A204.1 (cell line): ENCODE measurements at regions not wholly inside any gene's neighbourhood (a gene's known extent, or its start where the extent isn't known, plus 50 kb on each side); places are given as distances from the start of the nearest gene placed in this dataset.

Experiments used
- FAIRE-seq: peaks from 2 replicates; lab custom pipeline; 2012; peaks lifted over from hg19 to GRCh38; lab: Jason Lieb, UNC

DNA sequence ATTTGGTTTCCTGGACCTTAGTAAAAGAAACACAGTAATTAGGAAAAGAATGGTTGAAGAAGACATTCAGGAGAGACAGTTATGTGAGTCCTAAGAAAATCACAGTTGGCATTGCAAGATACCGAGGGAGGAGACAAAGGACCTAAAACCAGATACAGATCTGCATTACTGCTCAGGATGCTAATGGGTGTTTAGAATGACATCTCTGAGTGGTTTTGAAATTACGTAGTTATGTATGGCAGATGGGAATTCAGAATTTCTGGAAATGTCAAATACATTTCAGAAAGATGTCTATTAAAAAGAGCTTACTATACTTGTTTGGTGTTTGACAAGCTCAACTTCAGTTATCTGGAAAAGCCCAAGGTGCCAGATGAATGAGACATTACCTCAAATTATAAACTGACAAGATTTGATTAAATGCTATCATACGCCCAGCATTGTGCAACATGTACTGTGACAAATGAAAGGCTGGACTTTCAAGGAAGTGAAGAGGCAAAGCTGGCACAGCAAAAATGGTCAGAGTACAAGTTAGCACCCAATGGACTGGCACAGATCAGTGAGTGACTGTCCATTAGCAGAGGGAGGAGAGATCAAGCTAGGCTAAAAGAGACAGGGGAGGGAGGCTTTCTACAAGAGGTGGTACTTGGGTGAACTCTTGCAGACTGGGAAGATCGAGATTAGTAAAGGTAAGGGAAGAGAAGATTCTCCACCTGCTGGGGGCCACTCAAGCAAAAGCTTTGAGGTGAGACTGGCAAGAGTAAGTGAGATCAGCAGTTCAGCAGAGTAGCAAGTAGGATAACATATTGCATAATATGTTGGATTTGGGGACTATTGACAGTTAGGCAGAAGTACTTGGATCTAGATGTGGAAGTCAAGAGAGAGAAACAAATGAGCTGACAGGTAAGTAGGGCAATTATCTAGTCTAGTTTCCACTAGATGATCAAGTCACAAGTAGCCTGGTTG lies 168.9 kb downstream of the CYRIA start:
- no peak for FAIRE-seq

DNA sequence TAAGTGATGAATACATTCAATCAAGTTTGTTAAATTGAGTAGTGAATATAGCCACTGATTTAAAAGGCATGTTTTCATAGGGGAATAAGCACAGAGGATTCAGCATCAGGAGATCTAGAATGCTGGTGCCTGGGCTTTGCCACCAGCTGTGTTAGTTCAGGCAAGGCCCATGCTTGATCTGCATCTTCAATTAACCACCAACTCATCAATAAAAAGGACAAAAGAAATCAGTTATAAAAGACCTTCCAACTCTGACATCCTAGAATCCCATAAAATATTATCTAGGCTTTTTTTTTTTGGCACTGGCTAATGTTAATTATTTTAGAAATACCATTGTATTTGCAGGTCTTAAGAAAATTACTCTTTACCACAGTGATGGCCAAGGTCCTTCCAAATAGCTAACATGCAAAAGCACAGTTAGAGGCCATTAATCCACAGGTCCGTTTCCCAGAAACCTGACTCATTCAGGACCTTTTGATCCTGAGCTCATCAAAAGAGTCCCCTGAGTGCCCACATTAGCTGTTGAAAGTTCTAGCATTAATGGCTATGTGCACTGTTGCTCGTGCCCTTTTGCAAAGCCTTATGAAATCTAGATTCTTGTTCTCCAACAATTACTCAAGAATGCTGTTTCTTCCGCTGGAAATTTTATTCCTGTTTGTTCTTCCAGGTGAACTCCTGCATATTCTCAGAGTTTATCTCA lies 170.0 kb downstream of the CYRIA start:
- no peak for FAIRE-seq

DNA sequence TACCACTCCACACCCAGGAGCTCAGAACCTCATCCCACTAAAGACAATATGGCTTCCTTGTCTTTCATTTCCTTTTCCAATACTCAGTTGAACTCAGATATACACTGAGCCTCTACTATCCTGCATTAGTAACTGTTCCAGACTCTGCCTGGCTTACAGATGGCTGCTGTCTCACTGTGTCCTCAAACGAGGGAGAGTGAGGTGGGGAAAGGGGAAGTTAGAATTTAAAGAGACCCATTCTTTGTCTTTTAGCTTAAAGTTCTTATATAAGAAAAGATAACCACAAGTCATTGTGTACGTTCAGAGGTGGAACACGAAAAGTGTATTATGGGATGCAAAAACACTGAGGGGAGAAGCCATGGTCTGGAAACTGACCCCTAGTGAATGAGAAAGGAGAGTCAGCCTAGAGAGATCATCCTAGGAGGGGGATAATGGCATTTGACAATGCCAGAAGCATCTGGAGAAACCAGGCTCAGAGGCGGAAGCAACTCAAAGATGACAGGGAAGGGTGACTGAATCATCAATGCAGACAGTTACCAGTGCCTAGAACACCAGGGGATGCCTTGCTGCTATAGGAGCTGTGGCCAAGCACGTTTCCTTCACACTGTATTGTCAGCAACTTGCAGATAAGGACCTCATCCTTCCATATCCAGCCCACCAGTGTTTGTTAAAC lies 170.7 kb downstream of the CYRIA start:
- FAIRE-seq = no peak

DNA sequence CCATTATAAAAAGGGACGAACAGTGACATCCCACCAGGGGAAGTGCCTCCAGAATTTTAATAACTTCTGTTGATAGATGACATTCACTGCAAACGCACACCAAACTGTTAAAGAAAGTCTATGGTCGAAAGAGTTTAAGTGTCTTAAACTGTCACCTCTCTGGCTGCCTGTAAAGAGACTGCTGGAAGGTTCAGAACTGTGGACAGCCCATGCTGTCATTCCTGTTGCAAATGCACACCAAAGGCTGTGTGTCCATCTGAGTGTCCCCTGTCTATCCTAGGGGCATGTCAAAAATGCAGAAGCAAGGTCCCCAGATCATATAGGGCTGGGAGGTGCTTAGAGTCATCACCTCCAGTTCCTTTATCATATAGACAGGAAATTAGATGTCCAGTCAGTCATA lies 171.8 kb downstream of the CYRIA start:
- no peak for FAIRE-seq

DNA sequence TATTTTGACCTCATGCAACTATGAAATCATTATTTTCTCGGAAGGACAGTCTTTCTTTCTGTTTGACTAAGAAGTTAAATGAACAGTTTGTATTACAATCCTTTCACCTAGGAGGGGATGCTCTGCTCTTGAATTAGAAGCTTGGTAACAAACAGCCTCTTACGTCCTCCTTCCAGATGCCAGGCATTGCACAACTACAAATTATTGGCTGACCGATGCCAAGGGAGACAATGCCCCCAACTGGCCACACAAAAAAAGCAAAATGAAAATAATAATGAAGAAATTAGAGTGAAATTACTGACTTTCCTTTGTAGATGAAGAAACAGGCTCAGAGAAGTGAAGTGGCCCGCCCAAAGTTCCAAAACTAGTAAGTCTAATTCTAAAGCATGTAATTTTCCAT lies 177.9 kb downstream of the CYRIA start:
- no peak for FAIRE-seq

DNA sequence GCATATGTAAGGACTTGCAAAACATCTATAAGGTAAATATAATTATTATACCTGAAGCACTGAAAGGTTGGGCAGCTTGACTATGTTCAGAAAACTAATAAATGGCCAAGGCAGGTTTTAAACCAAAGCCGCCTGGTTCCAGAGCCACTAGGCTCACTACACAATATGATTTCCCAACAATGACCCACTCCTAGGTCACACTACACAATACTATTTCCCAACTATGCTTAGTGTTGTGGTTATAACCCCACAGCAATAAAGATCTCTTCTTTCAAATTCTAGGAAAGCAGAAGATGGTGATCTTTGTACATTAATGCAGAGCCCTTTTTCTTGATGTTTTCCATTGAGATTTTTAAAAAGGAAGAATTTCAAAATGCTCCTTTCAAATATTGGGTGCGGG lies 180.4 kb downstream of the CYRIA start:
- FAIRE-seq = no peak

DNA sequence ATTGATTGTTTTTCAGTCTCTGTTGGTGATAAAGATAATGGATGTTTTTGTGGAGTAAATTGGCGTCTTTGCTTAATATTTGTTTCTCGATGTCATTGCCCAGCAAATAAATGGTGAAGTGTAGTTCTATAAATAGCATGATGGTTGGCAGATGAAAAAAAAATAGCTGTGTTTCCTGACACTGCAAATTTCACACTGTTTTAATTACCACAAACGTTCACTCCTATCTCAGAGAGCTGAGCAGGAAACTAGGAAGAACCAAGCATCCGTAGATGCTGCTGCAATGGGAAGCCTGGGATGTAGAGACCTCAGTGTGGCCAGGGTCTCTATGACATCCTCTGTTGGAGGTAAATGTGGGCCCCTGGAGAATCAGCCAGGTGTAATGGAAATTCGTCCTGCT lies 183.2 kb downstream of the CYRIA start:
- FAIRE-seq = no peak

DNA sequence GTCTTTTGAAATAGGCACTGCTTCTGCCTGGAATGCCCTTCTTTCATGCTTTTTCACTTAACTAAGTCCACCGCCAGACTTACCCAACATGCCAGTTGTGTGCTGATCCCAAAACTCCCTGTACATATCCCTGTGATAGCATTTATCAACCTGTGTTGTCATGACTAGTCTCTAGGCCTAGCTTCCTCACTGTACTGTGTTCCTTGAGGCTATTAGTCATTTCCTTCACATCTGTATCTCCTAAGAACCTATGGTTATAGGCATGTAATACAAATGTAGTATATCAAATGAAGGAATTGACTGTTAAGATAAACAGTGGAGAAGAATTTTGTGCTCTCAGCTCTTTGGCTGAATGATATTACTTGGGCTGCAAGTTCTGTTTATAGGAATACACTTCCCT lies 184.3 kb downstream of the CYRIA start:
- FAIRE-seq = no peak

DNA sequence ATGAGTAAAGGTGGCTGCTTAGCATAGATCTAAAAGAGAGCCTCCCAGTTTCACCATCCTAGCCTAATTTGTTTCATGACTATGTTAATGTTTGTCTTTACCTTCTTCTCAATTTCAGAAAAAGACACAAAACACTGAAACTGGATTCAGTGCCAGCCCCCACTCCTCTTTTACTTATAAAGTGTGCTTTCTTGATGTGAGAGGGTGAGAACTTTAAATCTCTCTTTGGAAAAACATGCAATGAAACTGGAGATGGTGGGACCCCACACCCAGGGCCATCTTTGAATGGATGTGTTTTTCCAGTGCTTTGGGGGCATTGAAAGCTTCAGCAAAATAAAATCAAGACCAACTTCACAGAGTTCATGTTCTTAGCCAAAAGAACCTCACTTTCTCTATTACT lies 185.9 kb downstream of the CYRIA start:
- no peak for FAIRE-seq

DNA sequence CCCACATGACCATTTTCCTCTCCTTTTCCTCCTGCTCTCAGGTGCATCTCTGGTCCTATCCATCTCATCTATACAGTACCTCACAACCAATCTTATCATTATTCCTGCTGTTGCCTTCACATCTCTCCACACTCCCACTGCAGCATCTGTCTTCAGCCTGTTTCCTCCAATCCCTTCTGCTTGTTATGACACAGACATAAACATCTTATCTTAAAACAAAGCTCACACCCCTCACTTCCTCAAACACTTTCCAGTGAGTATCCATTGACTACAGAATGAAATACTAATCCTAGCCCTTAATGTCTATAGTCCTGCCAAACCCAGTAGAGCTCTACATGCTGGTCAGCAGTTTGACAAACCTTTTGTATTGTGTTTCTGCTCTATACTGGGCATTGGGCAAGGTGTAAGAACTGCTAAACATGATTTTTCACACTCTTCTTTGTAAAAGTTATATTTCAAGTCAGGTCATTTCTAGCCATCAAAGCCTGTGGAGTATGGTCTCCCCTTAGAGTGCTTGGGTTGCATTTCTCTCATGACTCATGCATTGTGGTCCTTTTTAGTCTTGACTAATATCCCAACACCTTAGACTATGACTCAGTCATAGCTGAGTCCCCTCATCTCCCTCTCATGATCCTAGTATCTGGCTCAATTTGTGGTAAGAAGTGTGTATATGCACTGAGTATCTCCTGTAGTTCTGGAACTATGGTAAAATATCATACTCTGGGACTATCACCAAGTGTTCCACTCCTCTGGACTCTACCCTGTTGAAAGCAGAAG lies 187.0 kb downstream of the CYRIA start:
- no peak for FAIRE-seq

DNA sequence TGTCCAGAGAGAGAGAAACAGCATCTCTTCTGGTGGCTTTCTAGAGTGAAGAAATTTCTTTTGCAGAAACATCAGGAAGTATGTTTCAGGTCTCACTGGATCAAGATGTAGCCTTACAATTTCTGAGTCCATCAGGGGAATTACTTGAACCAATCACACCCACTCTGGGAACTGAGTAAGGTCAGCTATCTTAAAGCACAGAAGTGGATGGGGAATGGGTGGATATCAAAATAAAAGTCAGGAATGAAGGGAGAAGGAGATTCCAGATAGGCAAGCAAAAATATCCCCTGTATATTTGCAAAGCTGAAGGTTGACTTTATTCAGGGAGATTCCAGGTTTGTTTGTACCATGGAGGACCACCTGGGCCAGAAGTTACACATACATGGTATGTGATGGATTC lies 188.0 kb downstream of the CYRIA start:
- no peak for FAIRE-seq

DNA sequence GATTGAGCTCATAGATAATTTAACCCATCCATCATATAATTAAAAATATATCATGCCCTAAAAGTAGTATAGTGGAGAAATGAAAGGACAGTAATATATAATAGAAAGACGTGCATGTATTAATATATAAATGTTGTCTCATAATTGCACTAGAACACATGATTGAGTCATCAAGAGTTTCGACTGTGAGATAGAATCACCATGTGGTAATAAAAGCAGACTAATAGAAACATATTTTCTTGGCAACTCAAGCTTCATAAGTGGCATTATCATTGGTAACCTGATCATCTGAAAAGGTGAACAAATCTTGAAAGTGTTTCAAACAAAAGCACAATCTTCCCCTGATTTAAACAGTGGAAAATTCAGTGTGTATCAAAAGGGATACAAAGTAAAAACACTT lies 188.8 kb downstream of the CYRIA start:
- FAIRE-seq = no peak

DNA sequence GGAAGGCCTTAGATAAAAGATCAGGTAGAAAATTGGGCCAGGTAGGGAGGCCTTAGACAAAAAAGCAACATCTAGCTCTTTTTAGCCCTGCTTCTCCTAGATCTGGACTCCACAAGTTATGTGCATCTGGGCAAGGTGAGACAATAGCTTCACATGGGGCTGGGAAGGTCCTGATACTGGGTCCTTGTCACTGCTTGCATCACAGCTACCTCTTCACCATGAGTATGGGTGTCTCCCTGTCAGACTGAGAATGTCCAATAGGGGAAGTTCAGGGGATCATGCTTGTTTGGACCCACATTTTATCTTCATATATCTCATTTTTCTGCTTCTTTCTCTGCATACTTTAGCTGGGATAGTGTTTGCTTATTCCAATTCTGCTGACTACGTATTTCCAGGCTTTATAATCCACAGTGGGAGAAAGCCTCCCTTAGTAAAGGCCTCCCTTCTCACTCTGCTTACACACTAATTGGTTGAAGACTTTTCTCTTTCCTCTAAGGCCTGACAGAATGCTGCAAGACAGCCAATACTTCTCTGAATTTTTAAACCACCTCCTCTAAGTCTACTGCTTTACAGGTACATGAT lies 189.6 kb downstream of the CYRIA start:
- no peak for FAIRE-seq

DNA sequence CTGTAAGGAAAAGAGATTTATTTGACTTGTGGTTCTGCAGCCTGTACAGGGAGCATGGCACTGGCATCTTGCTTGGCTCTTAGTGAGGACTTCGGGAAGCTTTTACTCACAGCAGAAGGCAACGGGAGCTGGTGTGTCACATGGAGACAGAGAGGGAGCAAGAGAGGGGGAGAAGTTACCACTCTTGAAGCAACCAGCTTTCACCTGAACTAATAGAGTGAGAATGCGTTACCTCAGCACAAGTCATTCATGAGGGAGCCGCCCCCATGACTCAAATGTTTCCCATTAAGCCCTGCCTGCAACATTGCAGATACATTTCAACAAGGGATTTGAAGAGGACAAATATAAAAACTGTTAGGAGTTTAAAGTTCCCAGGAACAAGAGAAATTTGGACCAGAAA lies 190.0 kb downstream of the CYRIA start:
- FAIRE-seq = no peak

DNA sequence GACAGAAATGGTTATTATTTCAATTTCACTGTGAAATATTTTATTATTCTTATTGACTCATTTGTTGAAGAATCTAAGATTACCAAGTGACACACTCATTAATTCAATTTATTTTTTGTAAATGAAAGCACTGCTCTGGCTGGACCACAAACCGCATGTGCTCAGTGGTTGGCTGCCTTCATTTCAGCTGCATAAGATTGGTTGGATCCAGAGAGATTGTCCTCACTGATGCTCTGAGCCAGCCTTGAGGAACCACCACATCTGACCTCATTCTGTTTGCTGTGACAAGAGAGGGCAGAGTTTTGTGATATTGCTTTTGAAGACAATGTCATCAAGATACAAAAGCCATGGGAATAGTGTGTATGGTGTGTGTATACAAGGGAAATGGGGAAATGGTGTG lies 192.1 kb downstream of the CYRIA start:
- no peak for FAIRE-seq

DNA sequence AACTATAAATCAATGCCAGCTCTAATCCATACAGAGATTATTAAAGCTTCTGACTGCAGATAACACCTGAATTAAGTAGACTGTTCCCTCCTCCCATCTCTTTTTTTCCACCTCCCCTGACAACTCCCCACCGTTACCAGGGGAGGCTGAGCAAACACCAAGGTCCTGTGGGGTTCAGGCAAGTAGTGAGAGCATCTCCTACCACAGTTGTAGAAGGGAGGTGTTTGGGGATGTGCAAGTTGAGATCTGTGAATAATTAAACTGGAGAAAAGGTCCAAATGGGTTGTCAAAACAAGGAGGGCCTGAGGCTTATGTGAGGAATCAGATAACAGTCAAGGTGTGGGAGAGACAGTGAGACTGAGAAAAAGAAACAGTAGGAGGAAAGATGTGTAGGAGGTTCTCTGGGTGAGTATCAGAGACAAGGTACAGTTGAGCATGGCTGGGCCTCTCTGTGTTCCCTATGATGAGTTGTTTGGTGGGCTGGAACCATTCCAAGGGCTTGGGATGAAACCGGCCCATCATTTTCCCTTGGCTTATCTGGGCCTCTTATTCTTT lies 194.6 kb downstream of the CYRIA start:
- FAIRE-seq = no peak

DNA sequence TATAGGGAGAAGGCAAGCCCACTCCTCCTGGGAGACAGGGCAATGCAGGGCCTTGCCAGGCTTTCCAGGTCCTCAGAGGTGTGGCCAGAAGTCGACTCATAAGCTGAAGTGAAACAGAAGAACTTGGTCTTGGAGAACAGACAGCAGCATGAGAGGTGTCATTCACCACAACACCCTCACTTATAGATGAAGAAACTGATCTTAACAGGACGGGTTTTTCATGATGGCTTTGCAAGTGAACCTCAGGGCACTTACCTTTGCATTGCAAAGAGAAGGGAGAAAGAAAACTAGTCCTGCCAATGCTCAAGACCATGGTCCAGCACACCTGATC lies 198.8 kb downstream of the CYRIA start:
- FAIRE-seq = no peak

DNA sequence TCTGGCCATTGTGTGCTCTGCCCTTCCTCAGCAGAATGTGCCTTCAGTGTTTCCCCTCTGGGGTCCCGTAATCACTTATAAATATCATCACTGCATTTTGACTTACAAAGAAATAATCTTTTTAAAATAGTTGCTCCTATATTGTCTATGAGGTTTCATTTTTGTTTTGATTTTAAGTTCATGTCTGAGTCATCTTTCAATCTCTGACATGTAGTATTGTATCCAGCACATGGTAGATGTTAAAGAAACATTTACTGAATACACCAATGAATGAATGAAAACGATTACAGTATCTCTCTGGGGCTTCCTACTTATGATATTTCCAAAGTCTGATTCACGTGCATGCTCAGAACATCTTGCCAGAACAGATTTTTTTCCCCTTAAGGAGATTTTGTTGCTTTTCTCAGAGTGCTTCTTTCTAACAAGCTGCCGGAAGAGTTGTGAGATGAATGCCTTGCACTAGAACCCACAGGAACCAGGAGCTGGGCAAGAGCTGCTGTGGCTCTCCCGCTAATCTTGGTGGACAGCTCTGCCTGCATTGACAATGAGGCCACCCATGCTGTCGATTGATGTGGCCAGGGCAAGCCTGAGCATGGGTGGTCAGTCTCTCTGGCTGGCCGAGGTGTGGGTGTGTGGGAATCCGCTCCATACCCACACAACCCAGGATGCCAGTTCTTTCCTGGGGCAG lies 199.4 kb downstream of the CYRIA start:
- FAIRE-seq = no peak

DNA sequence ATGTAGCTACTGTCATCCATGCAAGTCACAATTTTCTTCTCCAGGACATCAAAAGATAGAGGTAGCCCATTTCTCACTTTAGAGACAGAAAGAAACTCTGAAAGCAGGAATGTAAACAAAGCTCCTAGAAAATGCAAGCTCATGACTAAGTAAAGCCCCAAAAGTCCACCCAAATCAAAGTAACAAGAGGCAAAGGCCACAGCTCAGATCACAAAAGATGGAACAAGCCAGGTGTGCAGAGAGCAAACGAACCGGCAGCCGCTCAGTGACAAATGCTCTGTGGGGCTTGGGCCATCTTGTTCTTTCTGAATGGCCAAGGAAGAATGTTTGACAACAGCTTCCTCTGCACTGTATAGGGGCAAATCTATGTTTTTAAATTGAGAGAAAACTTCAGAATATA lies 201.0 kb downstream of the CYRIA start:
- FAIRE-seq = no peak

DNA sequence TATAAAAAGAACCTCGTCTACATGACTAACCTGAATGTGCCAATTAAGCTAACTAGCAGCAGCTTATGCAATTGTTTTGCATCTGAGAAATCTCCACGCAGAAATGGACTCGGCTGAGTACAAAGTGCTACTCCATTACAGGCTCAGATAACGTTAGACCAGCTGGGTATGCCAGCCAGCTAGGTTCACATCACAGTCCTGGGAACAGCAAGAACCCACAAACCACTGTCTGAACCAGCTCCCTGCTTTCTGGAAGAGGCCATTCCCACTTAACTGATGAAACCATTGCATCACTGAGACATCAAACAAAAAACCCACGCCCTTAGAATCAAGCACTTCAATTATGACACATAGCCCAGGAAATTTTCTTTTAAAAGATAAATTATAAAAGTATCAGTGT lies 202.7 kb downstream of the CYRIA start:
- no peak for FAIRE-seq

DNA sequence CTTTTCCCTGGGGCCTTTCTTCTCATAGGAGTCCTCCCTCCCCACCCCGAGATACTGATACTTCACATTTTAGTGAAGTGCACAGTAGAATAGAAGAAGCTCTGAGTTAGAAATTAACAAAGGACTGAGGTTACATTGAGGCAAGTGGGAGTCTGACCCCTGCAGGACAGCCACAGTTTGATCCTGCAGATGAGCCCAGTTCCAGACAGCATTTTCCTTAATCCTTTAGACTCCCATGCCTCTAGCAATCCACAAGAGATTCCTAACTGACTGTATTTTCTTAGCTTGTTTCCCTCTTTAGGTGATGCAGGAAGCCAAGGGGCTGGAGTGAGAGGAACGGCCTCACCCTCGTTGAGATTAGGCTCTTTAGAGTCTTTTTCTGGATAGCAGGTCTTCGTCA lies 204.0 kb downstream of the CYRIA start:
- no peak for FAIRE-seq
